Astrocyte of the cerebellum (primary cell): ENCODE measurements at regions not wholly inside any gene's neighbourhood (a gene's known extent, or its start where the extent isn't known, plus 50 kb on each side); places are given as distances from the start of the nearest gene placed in this dataset.
"Not testable (repeated sequence)": the region's sequence is repeated elsewhere in the genome, so short reads cannot be mapped to it uniquely, and the experiment has no call there.

Source experiments
- DNase-seq: peaks from one replicate; pipeline ENCODE4 v3.0.0-alpha.2; 2011; ENCODE audit warnings: low read depth
- H3K4me3 ChIP-seq: 2 replicates; pipeline ENCODE4 v1.5.1; 2011; ENCODE audit warnings: mild to moderate bottlenecking, low read depth, low read length, moderate library complexity
- CTCF ChIP-seq: IDR thresholded peaks from 2 replicates; pipeline ENCODE4 v1.5.1; 2012; ENCODE audit warnings: low read length, low read depth, moderate library complexity, mild to moderate bottlenecking; ENCODE audit errors: missing control alignments
- in situ Hi-C: cut with HindIII; loops from 2 replicates; pipeline ENCODE4 v1.10.0; 2017; ENCODE audit warnings: low sequenced_read_pairs

- in situ Hi-C loops, H3K4me3 ChIP-seq, DNase-seq: not testable (repeated sequence)
Measured at GRCh38 chr21:5114893-5115645, 5406.3 kb upstream of the TPTE start.

GRCh38 chr21:5115646-5116343 lies 5405.6 kb upstream of the TPTE start:
- in situ Hi-C loops, H3K4me3 ChIP-seq, DNase-seq: not testable (repeated sequence)

GRCh38 chr21:5116344-5117123 lies 5404.8 kb upstream of the TPTE start:
- DNase-seq, in situ Hi-C loops, H3K4me3 ChIP-seq: not testable (repeated sequence)

GRCh38 chr21:5117135-5117534 lies 5404.2 kb upstream of the TPTE start:
- DNase-seq, in situ Hi-C loops, H3K4me3 ChIP-seq: not testable (repeated sequence)

GRCh38 chr21:5117666-5118295 lies 5403.6 kb upstream of the TPTE start:
- not testable (repeated sequence) for DNase-seq, H3K4me3 ChIP-seq

GRCh38 chr21:5118296-5118679 lies 5403.1 kb upstream of the TPTE start:
- in situ Hi-C loops, H3K4me3 ChIP-seq, DNase-seq: not testable (repeated sequence)

More at GRCh38 chr21:5117666-5118295, 5403.6 kb upstream of the TPTE start:
- in situ Hi-C loops = not testable (repeated sequence)

GRCh38 chr21:5119179-5119578 lies 5402.2 kb upstream of the TPTE start:
- H3K4me3 ChIP-seq, DNase-seq, in situ Hi-C loops: not testable (repeated sequence)

GRCh38 chr21:5121399-5121798 lies 5400.0 kb upstream of the TPTE start:
- DNase-seq, H3K4me3 ChIP-seq, in situ Hi-C loops: not testable (repeated sequence)

- in situ Hi-C loops, H3K4me3 ChIP-seq, DNase-seq: not testable (repeated sequence)
Measured at GRCh38 chr21:5121849-5122248, 5399.5 kb upstream of the TPTE start.

- TF ChIP-seq CTCF = peak; percentile 14
- in situ Hi-C loops, DNase-seq, H3K4me3 ChIP-seq: not testable (repeated sequence)
Measured at GRCh38 chr21:5123655-5124054, 5397.7 kb upstream of the TPTE start.

- in situ Hi-C loops, DNase-seq: not testable (repeated sequence)
- H3K4me3 ChIP-seq = peak overlapping the region; percentile 37
Measured at GRCh38 chr21:5128261-5128660, 5393.1 kb upstream of the TPTE start.

- in situ Hi-C loops, DNase-seq, H3K4me3 ChIP-seq: not testable (repeated sequence)
Measured at GRCh38 chr21:5133824-5134223, 5387.6 kb upstream of the TPTE start.

- in situ Hi-C loops, H3K4me3 ChIP-seq, DNase-seq: not testable (repeated sequence)
Measured at GRCh38 chr21:5136406-5136805, 5385.0 kb upstream of the TPTE start.

GRCh38 chr21:5137006-5137405 lies 5384.4 kb upstream of the TPTE start:
- H3K4me3 ChIP-seq, in situ Hi-C loops, DNase-seq: not testable (repeated sequence)

GRCh38 chr21:5138687-5139086 lies 5382.7 kb upstream of the TPTE start:
- in situ Hi-C loops, DNase-seq, H3K4me3 ChIP-seq: not testable (repeated sequence)

GRCh38 chr21:5139528-5139927 lies 5381.9 kb upstream of the TPTE start:
- H3K4me3 ChIP-seq, DNase-seq, in situ Hi-C loops: not testable (repeated sequence)
